ENCODE measurements at regions not wholly inside any gene's neighbourhood (a gene's known extent, or its start where the extent isn't known, plus 50 kb on each side); places are given as distances from the start of the nearest gene placed in this dataset.

DNA sequence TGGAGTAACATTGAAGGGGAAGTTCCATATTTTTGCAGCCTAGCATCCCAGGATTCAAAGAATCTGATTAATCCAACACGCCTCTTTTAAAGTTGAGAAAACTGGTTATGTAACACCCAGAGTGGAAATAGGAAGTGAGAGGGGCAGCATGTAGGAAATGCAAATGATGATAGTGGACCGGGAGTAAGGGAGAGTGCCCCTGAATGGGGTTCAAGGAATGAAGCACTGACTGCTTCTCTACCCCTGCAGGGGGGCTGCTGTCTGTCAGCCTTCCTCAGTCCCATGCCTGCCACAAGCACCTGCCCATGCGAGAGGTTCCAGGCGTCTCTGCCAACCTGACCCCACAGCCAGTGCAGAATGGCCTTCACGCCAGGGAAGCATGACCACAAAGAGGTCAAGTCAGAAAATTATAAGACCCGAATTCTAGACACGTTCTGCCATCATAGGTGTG is 126.5 kb upstream of the CCND2 start:
- no peaks in the 10 kb centered on the region for H3K27me3 ChIP-seq (replicated peaks; ENCODE audit: insufficient read depth)
- H3K4me1 ChIP-seq (replicated peaks): no peaks in the 10 kb centered on the region
- intact Hi-C loops (cut with DNase I): no loop called here
- H3K27ac ChIP-seq: no peak overlapping the region
- WGBS: 81% methylated on average over 7 of the region's 7 CpGs
- TF ChIP-seq POLR2A (IDR thresholded peaks at IDR 0.05): no peak
- TF ChIP-seq POLR2AphosphoS5 (IDR thresholded peaks at IDR 0.05): no peak
- TF ChIP-seq, protein P1, sequence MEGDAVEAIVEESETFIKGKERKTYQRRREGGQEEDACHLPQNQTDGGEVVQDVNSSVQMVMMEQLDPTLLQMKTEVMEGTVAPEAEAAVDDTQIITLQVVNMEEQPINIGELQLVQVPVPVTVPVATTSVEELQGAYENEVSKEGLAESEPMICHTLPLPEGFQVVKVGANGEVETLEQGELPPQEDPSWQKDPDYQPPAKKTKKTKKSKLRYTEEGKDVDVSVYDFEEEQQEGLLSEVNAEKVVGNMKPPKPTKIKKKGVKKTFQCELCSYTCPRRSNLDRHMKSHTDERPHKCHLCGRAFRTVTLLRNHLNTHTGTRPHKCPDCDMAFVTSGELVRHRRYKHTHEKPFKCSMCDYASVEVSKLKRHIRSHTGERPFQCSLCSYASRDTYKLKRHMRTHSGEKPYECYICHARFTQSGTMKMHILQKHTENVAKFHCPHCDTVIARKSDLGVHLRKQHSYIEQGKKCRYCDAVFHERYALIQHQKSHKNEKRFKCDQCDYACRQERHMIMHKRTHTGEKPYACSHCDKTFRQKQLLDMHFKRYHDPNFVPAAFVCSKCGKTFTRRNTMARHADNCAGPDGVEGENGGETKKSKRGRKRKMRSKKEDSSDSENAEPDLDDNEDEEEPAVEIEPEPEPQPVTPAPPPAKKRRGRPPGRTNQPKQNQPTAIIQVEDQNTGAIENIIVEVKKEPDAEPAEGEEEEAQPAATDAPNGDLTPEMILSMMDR (IDR thresholded peaks at IDR 0.05): no peak
- H3K4me3 ChIP-seq: no peak overlapping the region
- no peaks in the 10 kb centered on the region for H3K9me3 ChIP-seq
- DNase-seq (ENCODE audit: low spot score): no peak
- H3K36me3 ChIP-seq: no peaks in the 10 kb centered on the region

DNA sequence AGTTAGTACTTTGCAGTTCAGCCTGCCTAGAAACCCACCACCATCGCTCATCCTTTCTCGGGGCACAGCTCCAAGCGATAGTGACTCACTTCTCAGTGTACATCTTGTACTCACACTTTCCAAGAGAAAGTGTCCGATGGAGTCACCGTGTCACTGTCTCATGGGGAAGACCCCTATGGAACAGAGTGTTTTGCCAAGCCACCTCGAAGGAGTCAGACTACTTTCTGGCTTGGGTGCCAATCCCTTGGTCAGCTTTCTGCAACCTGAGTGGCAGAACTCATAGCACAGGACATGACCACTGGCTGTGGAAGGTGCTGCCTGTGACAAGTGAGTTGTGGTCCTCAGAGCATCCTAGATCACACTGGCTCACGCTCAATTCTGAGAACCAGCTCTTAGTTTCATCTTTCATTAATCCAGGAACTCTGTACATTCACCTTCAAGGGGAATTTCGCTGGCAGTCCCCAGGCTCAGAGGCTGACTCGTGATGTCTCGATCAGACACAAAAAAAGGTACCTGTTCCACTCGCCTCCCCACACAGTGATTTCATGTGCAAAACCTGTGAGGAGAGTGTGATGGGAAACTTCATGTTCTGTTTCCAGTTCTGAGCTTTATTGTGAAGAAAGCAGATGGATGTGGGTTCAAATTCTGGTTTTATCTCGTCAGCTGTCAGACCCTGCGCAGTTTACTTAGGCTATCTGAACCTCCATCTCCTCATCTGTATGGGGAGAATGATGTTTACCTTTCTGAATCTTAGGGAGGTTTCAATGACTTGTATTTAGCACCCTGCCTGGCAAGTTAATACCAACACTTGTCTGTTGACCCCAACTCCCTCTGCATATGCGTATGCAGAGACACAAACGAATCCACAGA is 127.3 kb upstream of the CCND2 start:
- Histone ChIP-seq H3K4me3 (no peak overlapping the region), H3K9me3 (no peaks in the 10 kb centered on the region), H3K27me3 (replicated peaks; ENCODE audit: insufficient read depth) (no peaks in the 10 kb centered on the region), H3K36me3 (no peaks in the 10 kb centered on the region), H3K27ac (no peak overlapping the region), H3K4me1 (replicated peaks) (no peaks in the 10 kb centered on the region)
- intact Hi-C loops (cut with DNase I): no loop called here
- TF ChIP-seq, protein P1 (IDR thresholded peaks at IDR 0.05): no peak
- TF ChIP-seq POLR2AphosphoS5 (IDR thresholded peaks at IDR 0.05) (no peak), POLR2A (IDR thresholded peaks at IDR 0.05) (no peak)
- DNase-seq (ENCODE audit: low spot score): no peak
- WGBS: 62% methylated on average over 15 of the region's 15 CpGs

DNA sequence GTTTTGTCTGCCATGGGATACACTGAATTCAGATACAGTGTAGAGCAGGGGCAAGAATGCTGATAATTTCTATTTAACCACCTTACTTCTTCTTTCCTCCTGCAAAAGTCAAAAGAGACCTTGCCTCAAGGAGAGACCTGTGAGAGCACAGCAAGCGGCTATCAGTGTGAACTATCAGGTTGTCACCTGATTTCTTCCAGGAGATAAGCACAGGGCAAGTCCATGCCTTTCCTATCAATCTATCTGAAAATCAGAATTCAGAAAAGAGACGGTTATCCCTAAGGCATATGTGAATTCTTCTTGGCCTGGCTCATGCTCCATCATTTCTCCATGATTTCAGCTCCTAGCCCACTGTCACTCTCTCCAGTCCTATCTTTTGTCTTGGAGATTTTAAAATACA is 128.9 kb upstream of the CCND2 start:
- no peak overlapping the region for H3K27ac ChIP-seq
- H3K4me3 ChIP-seq: no peak overlapping the region
- H3K9me3 ChIP-seq: no peaks in the 10 kb centered on the region
- WGBS: 66% methylated on average over 2 of the region's 2 CpGs
- TF ChIP-seq POLR2A (IDR thresholded peaks at IDR 0.05): no peak
- TF ChIP-seq POLR2AphosphoS5 (IDR thresholded peaks at IDR 0.05): no peak
- TF ChIP-seq, protein P1 (IDR thresholded peaks at IDR 0.05): no peak
- no peak for DNase-seq (ENCODE audit: low spot score)
- no peaks in the 10 kb centered on the region for H3K4me1 ChIP-seq (replicated peaks)
- no peaks in the 10 kb centered on the region for H3K36me3 ChIP-seq
- intact Hi-C loops (cut with DNase I): no loop called here
- no peaks in the 10 kb centered on the region for H3K27me3 ChIP-seq (replicated peaks; ENCODE audit: insufficient read depth)

DNA sequence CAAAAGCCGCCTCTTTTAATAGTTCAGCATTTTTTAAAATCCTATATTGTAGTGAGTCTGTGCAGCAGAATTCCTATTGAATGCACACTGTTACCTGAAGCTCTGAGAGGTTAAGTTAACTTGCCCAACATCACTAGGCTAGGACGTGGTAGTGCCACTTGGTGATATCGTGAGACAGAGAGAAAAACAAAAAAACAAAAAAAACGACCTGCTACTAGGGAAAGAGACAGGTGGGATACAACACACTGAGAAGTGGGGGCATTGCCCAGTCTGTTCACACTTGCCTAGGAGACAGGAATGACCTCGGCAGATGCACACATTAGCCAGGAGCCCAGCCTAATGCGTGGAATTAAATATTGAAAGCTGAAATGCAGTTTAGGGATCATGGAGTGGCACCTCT is 129.7 kb upstream of the CCND2 start:
- intact Hi-C loops (cut with DNase I): no loop called here
- WGBS: 82% methylated on average over 6 of the region's 6 CpGs
- DNase-seq (ENCODE audit: low spot score): no peak

More for the DNA sequence above, 129.7 kb upstream of the CCND2 start:
- Histone ChIP-seq H3K4me3 (no peak overlapping the region), H3K4me1 (replicated peaks) (no peaks in the 10 kb centered on the region), H3K36me3 (no peaks in the 10 kb centered on the region), H3K27ac (no peak overlapping the region), H3K9me3 (no peaks in the 10 kb centered on the region), H3K27me3 (replicated peaks; ENCODE audit: insufficient read depth) (no peaks in the 10 kb centered on the region)
- TF ChIP-seq POLR2A (IDR thresholded peaks at IDR 0.05): no peak
- no peak for TF ChIP-seq POLR2AphosphoS5 (IDR thresholded peaks at IDR 0.05)
- TF ChIP-seq, protein P1 (IDR thresholded peaks at IDR 0.05): no peak
